TTC549 (cell line): ENCODE measurements at regions not wholly inside any gene's neighbourhood (a gene's known extent, or its start where the extent isn't known, plus 50 kb on each side); places are given as distances from the start of the nearest gene placed in this dataset.
"Not testable (repeated sequence)": the region's sequence is repeated elsewhere in the genome, so short reads cannot be mapped to it uniquely, and the experiment has no call there.

Experiments used
- FAIRE-seq: peaks from 2 replicates; lab custom pipeline; 2012; peaks lifted over from hg19 to GRCh38; lab: Jason Lieb, UNC

- not testable (repeated sequence) for FAIRE-seq
These were observed 335.3 kb downstream of the ADGRD1 start for GRCh38 chr12:131288765-131289695.

GRCh38 chr12:131289807-131290206 is 336.1 kb downstream of the ADGRD1 start:
- not testable (repeated sequence) for FAIRE-seq

GRCh38 chr12:131290255-131290959 is 336.7 kb downstream of the ADGRD1 start:
- no peak for FAIRE-seq

- FAIRE-seq: not testable (repeated sequence)
These were observed 339.6 kb downstream of the ADGRD1 start for GRCh38 chr12:131293071-131294015.

- not testable (repeated sequence) for FAIRE-seq
These were observed 341.0 kb downstream of the ADGRD1 start for GRCh38 chr12:131294716-131295115.

GRCh38 chr12:131295117-131295516 is 341.4 kb downstream of the ADGRD1 start:
- not testable (repeated sequence) for FAIRE-seq

- FAIRE-seq: not testable (repeated sequence)
These were observed 341.9 kb downstream of the ADGRD1 start for GRCh38 chr12:131295559-131295958.

GRCh38 chr12:131296136-131296535 is 342.4 kb downstream of the ADGRD1 start:
- not testable (repeated sequence) for FAIRE-seq

GRCh38 chr12:131296651-131297050 is 342.9 kb downstream of the ADGRD1 start:
- not testable (repeated sequence) for FAIRE-seq

GRCh38 chr12:131298526-131299369 is 345.0 kb downstream of the ADGRD1 start:
- not testable (repeated sequence) for FAIRE-seq

- not testable (repeated sequence) for FAIRE-seq
These were observed 345.6 kb downstream of the ADGRD1 start for GRCh38 chr12:131299370-131299701.

GRCh38 chr12:131303576-131303975 is 349.9 kb downstream of the ADGRD1 start:
- not testable (repeated sequence) for FAIRE-seq

- FAIRE-seq: not testable (repeated sequence)
These were observed 350.9 kb downstream of the ADGRD1 start for GRCh38 chr12:131304642-131305041.

GRCh38 chr12:131309700-131310099 is 356.0 kb downstream of the ADGRD1 start:
- FAIRE-seq: no peak

- not testable (repeated sequence) for FAIRE-seq
These were observed 356.7 kb downstream of the ADGRD1 start for GRCh38 chr12:131310227-131310969.

GRCh38 chr12:131311279-131311722 is 357.6 kb downstream of the ADGRD1 start:
- not testable (repeated sequence) for FAIRE-seq

- no peak for FAIRE-seq
These were observed 358.1 kb downstream of the ADGRD1 start for GRCh38 chr12:131311764-131312163.

GRCh38 chr12:131312382-131312781 is 358.7 kb downstream of the ADGRD1 start:
- FAIRE-seq: not testable (repeated sequence)

GRCh38 chr12:131312793-131313545 is 359.3 kb downstream of the ADGRD1 start:
- FAIRE-seq: no peak
